SK-N-SH (cell line): ENCODE measurements at regions not wholly inside any gene's neighbourhood (a gene's known extent, or its start where the extent isn't known, plus 50 kb on each side); places are given as distances from the start of the nearest gene placed in this dataset.

Experiments used
- CTCF ChIA-PET: fragments of 300-600, 350-600 bp; formaldehyde crosslinking; extraction: SDS; loops from one replicate; lab custom pipeline; 2021; lab: Yijun Ruan, JAX
- POLR2A ChIA-PET: fragments of 350-600 bp; sonication (Branson Sonifier 250); formaldehyde crosslinking; extraction: SDS; loops from one replicate; lab custom pipeline; 2020; ENCODE audit warnings: antibody characterized with exemption, inconsistent platforms; lab: Yijun Ruan, JAX
- DNase-seq: peaks from one replicate; pipeline ENCODE4 v3.0.0; 2012
- H2AFZ ChIP-seq: fragments of 200-600 bp; sonication (generic); 2 replicates; pipeline ENCODE4 v1.8.1; 2016; ENCODE audit warnings: antibody characterized with exemption, mild to moderate bottlenecking, low read depth
- H3F3A ChIP-seq: fragments of 200-600 bp; sonication (generic); replicated peaks from 2 replicates; pipeline ENCODE3; 2016; ENCODE audit warnings: antibody characterized with exemption, mild to moderate bottlenecking; ENCODE audit not compliant: insufficient read depth
- H3K27ac ChIP-seq, 2 experiments: fragments of 200-500 bp in 1 of 2; fragments of 200-600 bp in 1 of 2; sonication (Bioruptor generic) in 1 of 2; sonication (generic), shearing (Covaris generic) in 1 of 2; 2 replicates each; pipeline versions ENCODE4 v1.5.1 to v1.6.1; 2014 to 2016; ENCODE audit warnings: low read depth in 2 of 2, inconsistent platforms in 1 of 2, low read length in 1 of 2, mild to moderate bottlenecking in 1 of 2, mixed read lengths in 1 of 2
- H3K27me3 ChIP-seq: fragments of 200-600 bp; sonication (generic), shearing (Covaris generic); 2 replicates; pipeline ENCODE4 v1.6.1; 2016; ENCODE audit warnings: mixed run types; ENCODE audit not compliant: insufficient read depth
- H3K36me3 ChIP-seq, 2 experiments: fragments of 200-500 bp in 1 of 2; fragments of 200-600 bp in 1 of 2; sonication (Bioruptor generic) in 1 of 2; sonication (generic) in 1 of 2; replicated peaks in 1 of 2; 2 replicates each; pipeline versions ENCODE3 to v1.5.1; 2014 to 2016; ENCODE audit warnings: low read length in 1 of 2, mild to moderate bottlenecking in 1 of 2; ENCODE audit not compliant: insufficient read depth in 2 of 2, control insufficient read depth in 1 of 2
- H3K4me1 ChIP-seq, 2 experiments: fragments of 200-500 bp in 1 of 2; fragments of 200-600 bp in 1 of 2; sonication (Bioruptor generic) in 1 of 2; sonication (generic), shearing (Covaris generic) in 1 of 2; 2 replicates each; pipeline versions ENCODE4 v1.5.1 to v1.6.1; 2014 to 2016; ENCODE audit warnings: low read depth in 1 of 2, low read length in 1 of 2, mixed run types in 1 of 2; ENCODE audit not compliant: insufficient read depth in 2 of 2, control insufficient read depth in 1 of 2
- H3K4me2 ChIP-seq: fragments of 200-600 bp; sonication (generic), shearing (Covaris generic); 2 replicates; pipeline ENCODE4 v1.6.1; 2017; ENCODE audit warnings: mixed run types
- H3K4me3 ChIP-seq, 2 experiments: fragments of 200-500 bp in 1 of 2; fragments of 200-600 bp in 1 of 2; sonication (Bioruptor generic) in 1 of 2; sonication (generic), shearing (Covaris generic) in 1 of 2; 2 replicates each; pipeline versions ENCODE4 v1.5.1 to v1.8.1; 2014 to 2016; ENCODE audit warnings: low read depth in 2 of 2, inconsistent platforms in 1 of 2, low read length in 1 of 2, mild to moderate bottlenecking in 1 of 2, mixed read lengths in 1 of 2, moderate library complexity in 1 of 2
- H3K79me2 ChIP-seq: fragments of 200-600 bp; sonication (generic); 2 replicates; pipeline ENCODE4 v1.8.1; 2017; ENCODE audit warnings: mild to moderate bottlenecking; ENCODE audit not compliant: insufficient read depth
- H3K9ac ChIP-seq: fragments of 200-600 bp; sonication (generic); 2 replicates; pipeline ENCODE4 v1.6.1; 2017; ENCODE audit warnings: mixed run types
- H3K9me2 ChIP-seq: fragments of 200-600 bp; sonication (generic); 2 replicates; pipeline ENCODE4 v1.6.1; 2017; ENCODE audit warnings: mixed run types
- H3K9me3 ChIP-seq: fragments of 200-600 bp; sonication (generic); 2 replicates; pipeline ENCODE4 v1.6.1; 2017; ENCODE audit warnings: mixed run types, mild to moderate bottlenecking, moderate library complexity
- H4K20me1 ChIP-seq: fragments of 200-600 bp; sonication (generic); 2 replicates; pipeline ENCODE4 v1.6.1; 2017; ENCODE audit warnings: mild to moderate bottlenecking, mixed run types; ENCODE audit not compliant: insufficient read depth
- CHD2 ChIP-seq: fragments of 150-350 bp; IDR thresholded peaks from 2 replicates; pipeline ENCODE4 v1.6.1; 2018; ENCODE audit warnings: low read length; ENCODE audit not compliant: partially characterized antibody
- EP300 ChIP-seq, 2 experiments: IDR thresholded peaks; 2 replicates each; pipeline versions ENCODE4 v1.4.0 to v1.6.1; 2012; ENCODE audit warnings: borderline replicate concordance in 1 of 2, low read depth in 1 of 2, low read length in 1 of 2
- EZH2phosphoT487 ChIP-seq: fragments of 200-600 bp; sonication (generic); IDR thresholded peaks from 2 replicates; pipeline ENCODE4 v1.6.1; 2017; ENCODE audit warnings: low read depth, mixed run types, mild to moderate bottlenecking, antibody characterized with exemption, moderate library complexity, borderline replicate concordance
- FOSL2 ChIP-seq: IDR thresholded peaks from 2 replicates; pipeline ENCODE4 v1.4.0; 2012; ENCODE audit warnings: low read depth, mild to moderate bottlenecking, moderate library complexity, borderline replicate concordance
- FOXJ3 ChIP-seq: sonication (generic); formaldehyde crosslinking; IDR thresholded peaks from 2 replicates; pipeline ENCODE4 v1.5.1; 2020; ENCODE audit warnings: mild to moderate bottlenecking, missing genetic modification reagents
- JUND ChIP-seq: IDR thresholded peaks from 2 replicates; pipeline ENCODE4 v1.4.0; 2012
- MAX ChIP-seq: IDR thresholded peaks from 2 replicates; pipeline ENCODE4 v1.4.0; 2012; ENCODE audit warnings: low read depth
- MEF2A ChIP-seq: IDR thresholded peaks from 2 replicates; pipeline ENCODE4 v1.4.0; 2012; ENCODE audit warnings: low read depth, borderline replicate concordance
- NRF1 ChIP-seq: IDR thresholded peaks from 2 replicates; pipeline ENCODE4 v1.6.1; 2012; ENCODE audit warnings: low read depth, mild to moderate bottlenecking, low read length
- RAD21 ChIP-seq: IDR thresholded peaks from 2 replicates; pipeline ENCODE4 v1.6.1; 2012; ENCODE audit warnings: mild to moderate bottlenecking, low read length
- RCOR1 ChIP-seq: fragments of 150-350 bp; IDR thresholded peaks from 2 replicates; pipeline ENCODE4 v1.6.1; 2017; ENCODE audit warnings: antibody characterized with exemption, low read length
- REST ChIP-seq: IDR thresholded peaks from 2 replicates; pipeline ENCODE4 v1.6.1; 2012; ENCODE audit warnings: mild to moderate bottlenecking, low read depth, low read length, moderate library complexity
- RFX5 ChIP-seq: IDR thresholded peaks from 2 replicates; pipeline ENCODE4 v1.6.1; 2012; ENCODE audit warnings: mild to moderate bottlenecking, improper control_type of control experiment, low read length
- RXRA ChIP-seq: IDR thresholded peaks from 2 replicates; pipeline ENCODE4 v1.4.0; 2012; ENCODE audit warnings: low read depth, mild to moderate bottlenecking, borderline replicate concordance
- SIN3A ChIP-seq: IDR thresholded peaks from 2 replicates; pipeline ENCODE4 v1.6.1; 2012; ENCODE audit warnings: low read depth, mild to moderate bottlenecking, low read length, moderate library complexity, borderline replicate concordance
- TAF1 ChIP-seq: IDR thresholded peaks from 2 replicates; pipeline ENCODE4 v1.6.1; 2012; ENCODE audit warnings: low read depth, mild to moderate bottlenecking, low read length, moderate library complexity, borderline replicate concordance
- TEAD4 ChIP-seq: IDR thresholded peaks from 2 replicates; pipeline ENCODE4 v1.4.0; 2012; ENCODE audit warnings: mild to moderate bottlenecking, borderline replicate concordance; ENCODE audit not compliant: insufficient read depth
- YY1 ChIP-seq: IDR thresholded peaks from 2 replicates; pipeline ENCODE4 v1.4.0; 2012; ENCODE audit warnings: low read depth, mild to moderate bottlenecking
- WGBS: methylation state at CpG from one replicate; pipeline ENCODE4 v1.1.6; 2017; ENCODE audit warnings: low lambda C conversion rate; 5-methylcytosine and 5-hydroxymethylcytosine counted together
- TF ChIP-seq, protein P1 (sequence below): fragments of 150-350 bp; IDR thresholded peaks from 2 replicates; pipeline ENCODE4 v1.6.1; 2017; ENCODE audit warnings: antibody characterized with exemption, low read length, low read depth, borderline replicate concordance
- TF ChIP-seq, protein P2 (sequence below): IDR thresholded peaks from 2 replicates; pipeline ENCODE4 v1.4.0; 2012; ENCODE audit warnings: low read depth, borderline replicate concordance

GRCh38 chr1:83130886-83131691, 867.8 kb downstream of the TTLL7 start:
- H3K4me1 ChIP-seq = no peaks in the 10 kb centered on the region
- no peaks in the 10 kb centered on the region for H3K9me3 ChIP-seq
- DNase-seq = no peak
- H4K20me1 ChIP-seq = no peaks in the 10 kb centered on the region
- ChIA-PET CTCF (no interaction called here), POLR2A (no interaction called here)
- H3K36me3 ChIP-seq = no peaks in the 10 kb centered on the region
- no peak overlapping the region for H3K4me3 ChIP-seq
- H2AFZ ChIP-seq = no peak overlapping the region
- no peaks in the 10 kb centered on the region for H3K27me3 ChIP-seq
- H3K9me2 ChIP-seq = no peaks in the 10 kb centered on the region
- no peak overlapping the region for H3K9ac ChIP-seq
- no peak overlapping the region for H3K27ac ChIP-seq
- H3F3A ChIP-seq = no peaks in the 10 kb centered on the region
- H3K4me2 ChIP-seq = no peak overlapping the region
- TF ChIP-seq NRF1 (no peak), RFX5 (no peak), YY1 (no peak), MAX (no peak), REST (no peak), TEAD4 (no peak), EZH2phosphoT487 (no peak), FOXJ3 (CRISPR knock-in tag) (no peak), RXRA (no peak), MEF2A (no peak), RCOR1 (no peak), RAD21 (no peak), EP300 (IDR thresholded peaks at IDR 0.05; ENCODE audit: borderline replicate concordance in 1 of 2, low read depth in 1 of 2, low read length in 1 of 2) (no peak), FOSL2 (no peak), TAF1 (no peak), JUND (no peak), SIN3A (no peak), CHD2 (no peak)
- TF ChIP-seq, protein P1, sequence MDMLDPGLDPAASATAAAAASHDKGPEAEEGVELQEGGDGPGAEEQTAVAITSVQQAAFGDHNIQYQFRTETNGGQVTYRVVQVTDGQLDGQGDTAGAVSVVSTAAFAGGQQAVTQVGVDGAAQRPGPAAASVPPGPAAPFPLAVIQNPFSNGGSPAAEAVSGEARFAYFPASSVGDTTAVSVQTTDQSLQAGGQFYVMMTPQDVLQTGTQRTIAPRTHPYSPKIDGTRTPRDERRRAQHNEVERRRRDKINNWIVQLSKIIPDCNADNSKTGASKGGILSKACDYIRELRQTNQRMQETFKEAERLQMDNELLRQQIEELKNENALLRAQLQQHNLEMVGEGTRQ = no peak
- TF ChIP-seq, protein P2, sequence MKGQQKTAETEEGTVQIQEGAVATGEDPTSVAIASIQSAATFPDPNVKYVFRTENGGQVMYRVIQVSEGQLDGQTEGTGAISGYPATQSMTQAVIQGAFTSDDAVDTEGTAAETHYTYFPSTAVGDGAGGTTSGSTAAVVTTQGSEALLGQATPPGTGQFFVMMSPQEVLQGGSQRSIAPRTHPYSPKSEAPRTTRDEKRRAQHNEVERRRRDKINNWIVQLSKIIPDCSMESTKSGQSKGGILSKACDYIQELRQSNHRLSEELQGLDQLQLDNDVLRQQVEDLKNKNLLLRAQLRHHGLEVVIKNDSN = no peak
- WGBS = 71% methylated on average over 3 of the region's 3 CpGs
- no peaks in the 10 kb centered on the region for H3K79me2 ChIP-seq
